Adrenal gland (tissue), 5 donors: ENCODE measurements at regions not wholly inside any gene's neighbourhood (a gene's known extent, or its start where the extent isn't known, plus 50 kb on each side); places are given as distances from the start of the nearest gene placed in this dataset.

ENCODE experiments used
- POLR2A ChIP-seq, 2 donors: fragments of 450-650 bp; IDR thresholded peaks; one replicate each; pipeline ENCODE4 v1.6.1; 2017; ENCODE audit warnings: antibody characterized with exemption in 2 of 2, mild to moderate bottlenecking in 2 of 2, moderate library complexity in 1 of 2
- TF ChIP-seq, protein P1 (sequence below), 6 experiments: fragments of 450-650 bp in 4 of 6; fragments of 200-600 bp in 2 of 6; sonication (generic) in 1 of 6; IDR thresholded peaks; 1 replicate in 5 of 6; 2 replicates in 1 of 6; pipeline versions ENCODE4 v1.5.1 to v1.8.0; 2016 to 2021; ENCODE audit warnings: antibody characterized with exemption in 6 of 6, mild to moderate bottlenecking in 2 of 6, moderate library complexity in 1 of 6
- donor health status: DM: no; HTN: no; CAD: no.

DNA sequence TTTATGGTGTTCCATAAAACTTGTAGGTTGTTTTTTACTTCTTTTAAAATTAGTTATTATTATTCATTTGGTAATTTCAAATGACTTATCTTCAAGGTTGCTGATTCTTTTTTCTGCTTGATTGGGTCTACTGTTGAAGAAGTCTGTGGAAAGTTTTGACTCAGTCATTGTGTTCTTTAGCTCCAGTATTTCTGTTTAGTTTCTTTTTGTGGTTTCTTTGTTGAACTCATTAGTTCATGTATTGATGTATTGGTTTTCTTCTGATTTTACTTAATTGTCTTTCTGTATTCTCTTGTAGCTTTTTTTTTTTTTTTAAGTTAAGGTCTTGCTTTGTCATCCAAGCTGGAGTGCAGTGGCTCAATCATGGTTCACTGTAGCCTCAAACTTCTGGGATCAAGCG lies 345.4 kb upstream of the MEF2C start:
- no peak for TF ChIP-seq POLR2A (IDR thresholded peaks at IDR 0.05)
- TF ChIP-seq, protein P1, sequence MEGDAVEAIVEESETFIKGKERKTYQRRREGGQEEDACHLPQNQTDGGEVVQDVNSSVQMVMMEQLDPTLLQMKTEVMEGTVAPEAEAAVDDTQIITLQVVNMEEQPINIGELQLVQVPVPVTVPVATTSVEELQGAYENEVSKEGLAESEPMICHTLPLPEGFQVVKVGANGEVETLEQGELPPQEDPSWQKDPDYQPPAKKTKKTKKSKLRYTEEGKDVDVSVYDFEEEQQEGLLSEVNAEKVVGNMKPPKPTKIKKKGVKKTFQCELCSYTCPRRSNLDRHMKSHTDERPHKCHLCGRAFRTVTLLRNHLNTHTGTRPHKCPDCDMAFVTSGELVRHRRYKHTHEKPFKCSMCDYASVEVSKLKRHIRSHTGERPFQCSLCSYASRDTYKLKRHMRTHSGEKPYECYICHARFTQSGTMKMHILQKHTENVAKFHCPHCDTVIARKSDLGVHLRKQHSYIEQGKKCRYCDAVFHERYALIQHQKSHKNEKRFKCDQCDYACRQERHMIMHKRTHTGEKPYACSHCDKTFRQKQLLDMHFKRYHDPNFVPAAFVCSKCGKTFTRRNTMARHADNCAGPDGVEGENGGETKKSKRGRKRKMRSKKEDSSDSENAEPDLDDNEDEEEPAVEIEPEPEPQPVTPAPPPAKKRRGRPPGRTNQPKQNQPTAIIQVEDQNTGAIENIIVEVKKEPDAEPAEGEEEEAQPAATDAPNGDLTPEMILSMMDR (IDR thresholded peaks at IDR 0.05) = no peak
